HT1080 (cell line): ENCODE measurements at regions not wholly inside any gene's neighbourhood (a gene's known extent, or its start where the extent isn't known, plus 50 kb on each side); places are given as distances from the start of the nearest gene placed in this dataset.
"Not testable (repeated sequence)": the region's sequence is repeated elsewhere in the genome, so short reads cannot be mapped to it uniquely, and the experiment has no call there.

Experiments used
- DNase-seq: peaks from one replicate; pipeline ENCODE4 v3.0.0-alpha.2; 2015; ENCODE audit warnings: low read depth

DNA sequence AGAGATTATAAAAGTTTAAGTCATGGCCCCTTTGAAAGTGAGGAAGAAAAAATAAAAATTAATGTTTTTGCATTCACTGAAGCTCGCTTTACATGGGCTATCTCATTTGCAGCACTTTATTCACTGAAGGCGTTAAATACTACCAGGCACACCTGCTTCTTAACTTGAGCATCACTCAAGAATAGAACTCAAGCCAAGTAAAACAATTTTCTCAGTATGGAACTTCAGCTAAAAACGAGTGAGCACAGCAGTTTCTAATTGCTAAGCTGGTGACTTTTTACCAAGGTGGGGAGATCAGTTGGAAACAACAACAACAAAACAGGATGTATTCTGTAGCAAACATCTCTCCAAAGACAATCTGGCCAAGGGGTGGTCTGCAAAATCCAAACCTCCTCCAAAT, 405.6 kb downstream of the RAB38 start:
- DNase-seq = no peak

GRCh38 chr11:87767615-87768014, 407.6 kb downstream of the RAB38 start:
- no peak for DNase-seq

DNA sequence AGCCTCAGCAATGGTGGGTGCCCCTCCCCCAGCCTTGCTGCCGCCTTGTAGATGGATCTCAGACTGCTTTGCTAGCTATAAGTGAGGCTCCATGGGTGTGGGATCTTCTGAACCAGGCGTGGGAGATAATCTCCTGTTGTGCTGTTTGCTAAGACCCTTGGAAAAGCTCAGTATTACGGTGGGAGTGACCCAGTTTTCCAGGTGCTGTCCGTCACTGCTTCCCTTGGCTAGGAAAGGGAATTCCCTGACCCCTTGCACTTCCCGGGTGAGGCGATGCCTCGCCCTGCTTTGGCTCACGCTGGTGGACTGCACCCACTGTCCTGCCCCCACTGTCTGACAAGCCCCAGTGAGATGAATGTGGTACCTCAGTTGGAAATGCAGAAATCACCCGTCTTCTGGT, 411.2 kb downstream of the RAB38 start:
- DNase-seq = not testable (repeated sequence)

DNA sequence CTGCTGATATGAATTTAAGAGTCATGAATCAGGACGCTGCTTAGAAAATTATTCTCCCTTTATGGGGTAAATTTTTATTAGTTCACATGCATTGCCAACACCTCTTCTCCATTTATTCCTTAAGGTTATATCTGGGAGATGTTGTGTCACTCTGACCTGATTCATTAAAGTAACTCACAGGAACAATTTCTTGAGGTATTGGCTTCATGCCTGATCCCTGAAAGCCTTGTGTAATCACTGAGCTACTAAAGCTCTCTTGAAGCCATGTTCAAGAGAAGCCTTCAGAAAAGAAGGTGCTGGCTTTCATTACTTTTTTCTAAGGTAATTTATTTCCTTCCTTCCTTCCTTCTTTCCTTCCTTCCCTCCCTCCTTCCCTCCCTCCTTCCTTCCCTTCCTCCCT, 420.6 kb downstream of the RAB38 start:
- no peak for DNase-seq

GRCh38 chr11:87753143-87753542, 422.1 kb downstream of the RAB38 start:
- DNase-seq = no peak

DNA sequence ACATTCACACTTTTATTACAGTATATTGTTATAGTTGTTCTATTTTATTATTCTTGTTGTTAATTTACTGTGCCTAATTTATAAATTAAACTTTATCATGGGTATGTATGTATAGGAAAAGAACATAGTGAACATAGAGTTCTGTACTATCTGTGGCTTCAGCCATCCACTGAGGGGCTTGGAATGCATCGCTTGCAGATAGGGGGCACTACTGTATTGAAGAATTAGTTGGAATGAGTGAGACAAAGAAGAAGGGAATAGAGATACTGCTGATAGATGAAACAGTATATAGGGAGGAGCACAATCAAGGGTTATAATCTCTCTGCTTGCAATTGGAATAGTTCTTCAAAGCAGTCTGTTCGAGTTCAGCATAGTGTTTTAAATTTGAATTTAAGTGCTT, 432.2 kb downstream of the RAB38 start:
- DNase-seq = peak; percentile 12

GRCh38 chr11:87740968-87741367, 434.3 kb downstream of the RAB38 start:
- DNase-seq = no peak

DNA sequence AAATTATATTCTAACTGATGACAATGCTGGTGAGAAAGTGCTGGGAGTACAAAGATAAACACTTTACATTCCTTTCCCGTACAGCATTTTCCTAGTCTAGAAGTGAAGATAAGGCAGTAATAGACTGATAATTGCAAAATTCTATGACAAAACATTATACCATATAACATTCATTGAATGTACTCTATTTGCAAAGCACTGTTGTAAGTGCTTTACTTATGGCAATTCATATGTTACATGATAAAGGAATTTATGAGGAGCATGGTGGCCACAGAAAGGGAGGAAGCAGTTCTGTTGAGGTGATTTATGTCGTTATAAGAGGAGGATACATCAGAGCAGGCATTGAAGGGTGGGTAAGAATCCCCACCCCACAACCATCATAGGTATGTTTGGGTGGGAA, 434.8 kb downstream of the RAB38 start:
- DNase-seq = no peak

GRCh38 chr11:87739766-87740165, 435.5 kb downstream of the RAB38 start:
- no peak for DNase-seq

- DNase-seq = no peak
Measured at GRCh38 chr11:87739261-87739660, 436.0 kb downstream of the RAB38 start.

GRCh38 chr11:87736928-87737327, 438.3 kb downstream of the RAB38 start:
- DNase-seq = no peak

- DNase-seq = peak; percentile 3
Measured at GRCh38 chr11:87726506-87726905, 448.7 kb downstream of the RAB38 start.

GRCh38 chr11:87724358-87724757, 450.9 kb downstream of the RAB38 start:
- DNase-seq = no peak

DNA sequence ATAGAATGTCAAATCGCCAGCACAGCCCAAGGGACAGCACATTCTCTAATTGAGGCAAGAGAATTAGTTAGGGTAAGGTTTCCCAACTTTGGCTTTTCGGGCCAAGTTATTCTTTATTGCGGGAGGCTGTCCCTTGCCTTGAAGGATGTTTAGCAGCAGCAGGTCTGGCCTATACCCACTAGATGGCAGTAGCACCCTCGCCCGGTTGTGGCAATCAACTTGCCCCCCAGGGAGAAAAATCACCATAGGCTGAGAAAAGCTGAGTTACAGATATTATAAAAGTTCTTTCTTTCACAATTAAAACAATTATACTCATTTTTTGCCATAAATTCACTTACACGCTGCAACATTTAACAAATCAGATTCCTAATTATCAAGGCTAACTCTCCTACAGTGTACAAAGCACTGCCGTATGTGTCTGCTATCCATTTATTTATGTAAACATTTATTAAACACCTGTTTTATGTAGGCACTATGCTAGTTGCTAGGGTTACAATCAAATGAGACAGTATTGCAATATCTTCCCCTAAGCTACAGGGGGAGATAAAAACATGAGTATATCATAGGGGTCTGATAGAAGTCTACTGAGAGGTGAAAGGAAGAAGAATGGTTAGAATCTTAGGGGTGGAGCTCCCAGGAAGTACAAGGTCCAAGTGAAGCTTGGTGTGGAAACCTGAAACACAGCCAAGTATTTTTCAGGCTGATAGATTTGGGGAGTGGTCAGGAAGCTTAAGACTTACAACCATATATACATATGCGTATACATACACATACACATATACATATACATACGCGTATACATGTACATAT, 452.3 kb downstream of the RAB38 start:
- DNase-seq = peak; percentile 8

GRCh38 chr11:87719326-87720073, 455.7 kb downstream of the RAB38 start:
- DNase-seq = peak; percentile 4

GRCh38 chr11:87712802-87713202, 462.4 kb downstream of the RAB38 start:
- no peak for DNase-seq

DNA sequence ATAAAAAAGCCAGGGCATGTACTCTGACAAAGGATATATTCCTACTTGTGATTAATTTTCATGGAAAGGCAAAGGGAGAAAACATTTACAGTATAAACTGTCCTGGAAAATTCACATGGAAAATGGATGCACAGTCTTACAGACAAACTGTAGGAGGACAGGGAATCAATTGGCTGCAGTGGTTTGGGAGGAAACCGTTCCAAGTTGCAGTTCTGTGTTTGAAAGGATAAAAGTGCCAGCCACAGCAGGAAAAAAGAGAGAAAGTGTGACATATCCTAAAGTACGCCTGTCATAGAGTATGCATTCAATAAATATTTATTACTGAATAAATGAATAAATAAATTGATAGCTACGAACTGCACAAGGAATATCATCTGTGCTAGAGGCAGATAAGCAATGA, 462.9 kb downstream of the RAB38 start:
- no peak for DNase-seq

DNA sequence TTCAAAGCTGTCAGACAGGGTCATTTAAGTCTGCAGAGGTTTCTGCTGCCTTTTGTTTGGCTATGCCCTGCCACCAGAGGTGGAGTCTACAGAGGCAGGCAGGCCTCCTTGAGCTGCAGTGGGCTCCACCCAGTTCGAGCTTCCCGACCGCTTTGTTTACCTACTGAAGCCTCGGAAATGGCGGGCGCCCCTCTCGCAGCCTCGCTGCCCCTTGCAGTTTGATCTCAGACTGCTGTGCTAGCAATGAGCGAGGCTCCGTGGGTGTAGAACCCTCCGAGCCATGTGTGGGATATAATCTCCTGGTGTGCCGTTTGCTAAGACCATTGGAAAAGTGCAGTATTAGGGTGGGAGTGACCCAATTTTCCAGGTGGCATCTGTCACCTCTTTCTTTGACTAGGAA, 471.7 kb downstream of the RAB38 start:
- DNase-seq = not testable (repeated sequence)

DNA sequence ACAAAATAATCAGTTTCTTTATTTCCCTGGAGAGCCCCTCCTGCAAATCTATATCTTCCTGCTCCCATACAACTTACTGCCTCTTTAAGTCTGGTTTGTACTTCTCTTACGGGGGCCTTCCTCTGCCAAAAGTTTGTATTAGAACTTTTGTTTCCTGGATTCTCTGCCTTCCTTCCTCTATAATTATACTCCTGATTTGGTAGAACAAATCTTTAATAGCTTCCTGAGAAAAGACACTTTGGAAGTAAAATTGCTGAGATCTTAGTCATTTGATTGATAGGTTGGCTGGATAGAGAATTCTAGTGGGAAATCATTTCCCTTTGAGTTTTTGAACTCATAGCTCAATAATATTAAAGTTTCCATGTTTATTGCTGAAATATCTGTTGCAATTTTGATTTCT, 499.2 kb downstream of the RAB38 start:
- DNase-seq = no peak

DNA sequence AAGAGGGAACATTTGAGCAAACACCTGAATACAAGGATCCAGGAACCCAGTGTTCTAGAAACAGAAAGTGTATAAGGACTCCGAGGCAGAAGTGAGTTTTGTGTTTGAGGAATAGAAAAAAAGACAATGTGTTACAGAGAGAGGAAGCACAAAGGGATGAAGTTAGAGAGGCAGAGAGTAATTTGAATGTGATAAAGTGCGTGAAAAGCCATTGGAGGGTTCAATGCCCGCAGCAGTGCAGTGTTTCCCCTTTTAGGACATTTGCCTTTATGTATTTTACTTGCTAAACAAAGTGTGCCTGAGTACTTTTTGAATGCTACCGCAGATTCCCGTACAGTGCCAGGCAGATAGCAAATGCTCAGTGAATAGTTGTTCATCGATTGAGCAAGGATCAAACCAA, 508.5 kb downstream of the RAB38 start:
- DNase-seq = no peak

- DNase-seq = no peak
Measured at GRCh38 chr11:87662287-87662686, 513.0 kb downstream of the RAB38 start.

- DNase-seq = no peak
Measured at GRCh38 chr11:87660926-87661660, 514.1 kb downstream of the RAB38 start.
